Esophagus muscularis mucosa (tissue), 4 donors: ENCODE measurements at regions not wholly inside any gene's neighbourhood (a gene's known extent, or its start where the extent isn't known, plus 50 kb on each side); places are given as distances from the start of the nearest gene placed in this dataset.

Source experiments
- DNase-seq: peaks from one replicate; pipeline ENCODE4 v3.0.0-alpha.2; 2017; ENCODE audit errors: extremely low spot score
- H3K27ac ChIP-seq, 4 donors: fragments of 200-600 bp; sonication (generic); replicated peaks in 1 of 4; 1 replicate in 3 of 4; 2 replicates in 1 of 4; pipeline ENCODE4 v1.5.1; 2016 to 2019; ENCODE audit warnings: mild to moderate bottlenecking in 1 of 4
- H3K27me3 ChIP-seq, 4 donors: fragments of 200-600 bp; sonication (generic); one replicate each; pipeline versions ENCODE4 v1.5.1 to v1.6.0; 2016 to 2019
- H3K36me3 ChIP-seq, 4 donors: fragments of 200-600 bp; sonication (generic); one replicate each; pipeline ENCODE4 v1.5.1; 2016 to 2019
- H3K4me1 ChIP-seq, 4 donors: fragments of 200-600 bp; sonication (generic); one replicate each; pipeline ENCODE4 v1.5.1; 2016 to 2019
- H3K4me3 ChIP-seq, 4 donors: fragments of 200-600 bp; sonication (generic); 1 replicate in 2 of 4; 2 replicates in 2 of 4; pipeline ENCODE4 v1.5.1; 2016 to 2019; ENCODE audit warnings: mild to moderate bottlenecking in 4 of 4, moderate library complexity in 1 of 4
- H3K9me3 ChIP-seq, 4 donors: fragments of 200-600 bp; sonication (generic); 1 replicate in 3 of 4; 2 replicates in 1 of 4; pipeline ENCODE4 v1.5.1; 2016 to 2019
- CTCF ChIP-seq, 3 experiments: fragments of 200-600 bp in 2 of 3; fragments of 450-650 bp in 1 of 3; sonication (generic) in 2 of 3; IDR thresholded peaks; one replicate each; pipeline ENCODE4 v1.5.1; 2017 to 2019; ENCODE audit warnings: antibody characterized with exemption in 3 of 3, mild to moderate bottlenecking in 2 of 3, moderate library complexity in 1 of 3
- EP300 ChIP-seq: sonication (generic); formaldehyde crosslinking; IDR thresholded peaks from one replicate; pipeline ENCODE4 v1.6.1; 2017; ENCODE audit warnings: antibody characterized with exemption
- POLR2A ChIP-seq: fragments of 450-650 bp; IDR thresholded peaks from one replicate; pipeline ENCODE4 v1.6.1; 2017; ENCODE audit warnings: antibody characterized with exemption, moderate library complexity, mild to moderate bottlenecking, low read depth
- POLR2AphosphoS5 ChIP-seq, 2 donors: sonication (generic); formaldehyde crosslinking; IDR thresholded peaks; one replicate each; pipeline ENCODE4 v1.6.1; 2017; ENCODE audit warnings: antibody characterized with exemption in 2 of 2
- WGBS: methylation state at CpG from one replicate; pipeline ENCODE4 v1.1.5; 2018; 5-methylcytosine and 5-hydroxymethylcytosine counted together
- intact Hi-C: fragments of 100-400 bp; cut with DNase I; formaldehyde crosslinking; loops from one replicate; pipeline ENCODE4 v1.15.1; 2023

GRCh38 chr11:15867871-15868270, 488.5 kb downstream of the SOX6 start:
- no peak for DNase-seq
- no peaks in the 10 kb centered on the region for H3K27me3 ChIP-seq
- no peaks in the 10 kb centered on the region for H3K9me3 ChIP-seq

GRCh38 chr11:15870911-15871310, 485.4 kb downstream of the SOX6 start:
- 96% methylated on average over 4 of the region's 4 CpGs for WGBS
- TF ChIP-seq CTCF (IDR thresholded peaks at IDR 0.05): no peak
- TF ChIP-seq EP300: no peak
- TF ChIP-seq POLR2AphosphoS5 (IDR thresholded peaks at IDR 0.05): no peak
- no peak for TF ChIP-seq POLR2A
- Histone ChIP-seq H3K4me1 (no peaks in the 10 kb centered on the region), H3K36me3 (no peaks in the 10 kb centered on the region), H3K27ac (no peak overlapping the region), H3K4me3 (no peak overlapping the region), H3K27me3 (no peaks in the 10 kb centered on the region), H3K9me3 (no peaks in the 10 kb centered on the region)
- DNase-seq: no peak
- intact Hi-C loops: no loop called here

More at GRCh38 chr11:15867871-15868270, 488.5 kb downstream of the SOX6 start:
- H3K36me3 ChIP-seq: no peaks in the 10 kb centered on the region
- H3K4me3 ChIP-seq: no peak overlapping the region
- H3K4me1 ChIP-seq: no peaks in the 10 kb centered on the region
- intact Hi-C loops: no loop called here
- H3K27ac ChIP-seq: no peak overlapping the region
- TF ChIP-seq POLR2AphosphoS5 (IDR thresholded peaks at IDR 0.05): no peak
- no peak for TF ChIP-seq POLR2A
- no peak for TF ChIP-seq CTCF (IDR thresholded peaks at IDR 0.05)
- no peak for TF ChIP-seq EP300

- Histone ChIP-seq H3K4me1 (no peaks in the 10 kb centered on the region), H3K27ac (no peak overlapping the region), H3K27me3 (no peaks in the 10 kb centered on the region), H3K36me3 (no peaks in the 10 kb centered on the region), H3K9me3 (no peaks in the 10 kb centered on the region), H3K4me3 (no peak overlapping the region)
- intact Hi-C loops: no loop called here
- DNase-seq: no peak
- WGBS: 90% methylated on average over 3 of the region's 3 CpGs
- TF ChIP-seq EP300: no peak
- no peak for TF ChIP-seq POLR2AphosphoS5 (IDR thresholded peaks at IDR 0.05)
- no peak for TF ChIP-seq CTCF (IDR thresholded peaks at IDR 0.05)
- TF ChIP-seq POLR2A: no peak
Measured at GRCh38 chr11:15871904-15872626, 484.3 kb downstream of the SOX6 start.

- Histone ChIP-seq H3K9me3 (no peaks in the 10 kb centered on the region), H3K36me3 (no peaks in the 10 kb centered on the region), H3K4me3 (no peak overlapping the region), H3K27me3 (no peaks in the 10 kb centered on the region), H3K27ac (no peak overlapping the region), H3K4me1 (no peaks in the 10 kb centered on the region)
- intact Hi-C loops: no loop called here
- TF ChIP-seq POLR2A (no peak), POLR2AphosphoS5 (IDR thresholded peaks at IDR 0.05) (no peak), CTCF (IDR thresholded peaks at IDR 0.05) (no peak), EP300 (no peak)
- WGBS: 76% methylated on average over 1 of the region's 1 CpG
- DNase-seq: no peak
Measured at GRCh38 chr11:15873501-15873900, 482.8 kb downstream of the SOX6 start.

GRCh38 chr11:15874704-15875103, 481.6 kb downstream of the SOX6 start:
- DNase-seq: no peak
- no peaks in the 10 kb centered on the region for H3K36me3 ChIP-seq
- no peak for TF ChIP-seq EP300
- TF ChIP-seq POLR2AphosphoS5 (IDR thresholded peaks at IDR 0.05): no peak
- TF ChIP-seq POLR2A: no peak
- no peak for TF ChIP-seq CTCF (IDR thresholded peaks at IDR 0.05)
- WGBS: 88% methylated on average over 1 of the region's 2 CpGs
- H3K27ac ChIP-seq: no peak overlapping the region
- intact Hi-C loops: no loop called here
- no peak overlapping the region for H3K4me3 ChIP-seq
- no peaks in the 10 kb centered on the region for H3K27me3 ChIP-seq
- H3K9me3 ChIP-seq: no peaks in the 10 kb centered on the region
- no peaks in the 10 kb centered on the region for H3K4me1 ChIP-seq
